Non-pigmented ciliary epithelial cell (primary cell): ENCODE measurements at regions not wholly inside any gene's neighbourhood (a gene's known extent, or its start where the extent isn't known, plus 50 kb on each side); places are given as distances from the start of the nearest gene placed in this dataset.

Source experiments
- DNase-seq: peaks from one replicate; pipeline ENCODE4 v3.0.0-alpha.2; 2010; ENCODE audit warnings: low read depth

- no peak for DNase-seq
Observed at GRCh38 chr3:194836661-194837060, 151.0 kb downstream of the FAM43A start.

GRCh38 chr3:194837457-194838127 lies 151.9 kb downstream of the FAM43A start:
- no peak for DNase-seq

- no peak for DNase-seq
Observed at GRCh38 chr3:194838236-194838635, 152.6 kb downstream of the FAM43A start.

- no peak for DNase-seq
Observed at GRCh38 chr3:194840661-194841514, 155.2 kb downstream of the FAM43A start.

GRCh38 chr3:194841515-194841841 lies 155.8 kb downstream of the FAM43A start:
- DNase-seq, result no peak

GRCh38 chr3:194843556-194843955 lies 157.9 kb downstream of the FAM43A start:
- no peak for DNase-seq

GRCh38 chr3:194844046-194844445 lies 158.4 kb downstream of the FAM43A start:
- DNase-seq, result no peak

- no peak for DNase-seq
Observed at GRCh38 chr3:194849166-194849875, 163.6 kb downstream of the FAM43A start.

- no peak for DNase-seq
Observed at GRCh38 chr3:194851254-194851653, 165.6 kb downstream of the FAM43A start.

- no peak for DNase-seq
Observed at GRCh38 chr3:194851941-194852340, 166.3 kb downstream of the FAM43A start.

GRCh38 chr3:194852345-194852744 lies 166.7 kb downstream of the FAM43A start:
- DNase-seq, result no peak

GRCh38 chr3:194852831-194853508 lies 167.3 kb downstream of the FAM43A start:
- no peak for DNase-seq

GRCh38 chr3:194854206-194854605 lies 168.5 kb downstream of the FAM43A start:
- DNase-seq, result no peak

GRCh38 chr3:194854659-194855390 lies 169.1 kb downstream of the FAM43A start:
- DNase-seq, result no peak

GRCh38 chr3:194856296-194856695 lies 170.6 kb downstream of the FAM43A start:
- no peak for DNase-seq

- DNase-seq, result no peak
Observed at GRCh38 chr3:194857469-194858113, 171.9 kb downstream of the FAM43A start.

GRCh38 chr3:194858382-194858781 lies 172.7 kb downstream of the FAM43A start:
- no peak for DNase-seq

- no peak for DNase-seq
Observed at GRCh38 chr3:194860725-194861124, 175.0 kb downstream of the FAM43A start.

GRCh38 chr3:194861375-194861774 lies 175.7 kb downstream of the FAM43A start:
- no peak for DNase-seq

- no peak for DNase-seq
Observed at GRCh38 chr3:194865061-194865460, 179.4 kb downstream of the FAM43A start.

GRCh38 chr3:194865615-194866014 lies 179.9 kb downstream of the FAM43A start:
- no peak for DNase-seq
